ENCODE measurements at regions not wholly inside any gene's neighbourhood (a gene's known extent, or its start where the extent isn't known, plus 50 kb on each side); places are given as distances from the start of the nearest gene placed in this dataset.

DNA sequence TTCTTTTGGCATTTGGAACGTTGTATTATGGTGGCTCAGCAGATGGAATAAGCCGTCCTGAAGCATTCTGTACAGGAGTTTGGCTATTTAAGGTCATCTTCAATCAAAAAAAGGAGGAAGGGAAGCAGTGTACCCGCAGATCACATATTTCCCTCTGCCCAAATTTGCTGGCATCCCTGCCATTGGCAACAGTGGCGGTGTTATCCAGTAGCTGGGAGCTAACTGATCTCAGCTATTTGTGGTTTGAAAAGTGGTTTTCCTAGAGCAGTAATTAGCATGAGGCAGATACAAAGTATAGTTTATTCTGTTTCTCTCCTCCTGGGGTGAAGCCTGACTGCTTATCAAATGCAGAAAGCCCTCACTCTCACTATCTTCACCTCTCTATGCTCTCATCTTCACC, 576.8 kb downstream of the QKI start:
- no peak for DNase-seq
- Histone ChIP-seq H3K27me3 (no peaks in the 10 kb centered on the region), H3K36me3 (no peaks in the 10 kb centered on the region), H3K4me1 (no peaks in the 10 kb centered on the region), H3K9me3 (no peaks in the 10 kb centered on the region), H3K4me3 (ENCODE audit: low read depth, low read length) (no peak overlapping the region)
- TF ChIP-seq, protein P1, sequence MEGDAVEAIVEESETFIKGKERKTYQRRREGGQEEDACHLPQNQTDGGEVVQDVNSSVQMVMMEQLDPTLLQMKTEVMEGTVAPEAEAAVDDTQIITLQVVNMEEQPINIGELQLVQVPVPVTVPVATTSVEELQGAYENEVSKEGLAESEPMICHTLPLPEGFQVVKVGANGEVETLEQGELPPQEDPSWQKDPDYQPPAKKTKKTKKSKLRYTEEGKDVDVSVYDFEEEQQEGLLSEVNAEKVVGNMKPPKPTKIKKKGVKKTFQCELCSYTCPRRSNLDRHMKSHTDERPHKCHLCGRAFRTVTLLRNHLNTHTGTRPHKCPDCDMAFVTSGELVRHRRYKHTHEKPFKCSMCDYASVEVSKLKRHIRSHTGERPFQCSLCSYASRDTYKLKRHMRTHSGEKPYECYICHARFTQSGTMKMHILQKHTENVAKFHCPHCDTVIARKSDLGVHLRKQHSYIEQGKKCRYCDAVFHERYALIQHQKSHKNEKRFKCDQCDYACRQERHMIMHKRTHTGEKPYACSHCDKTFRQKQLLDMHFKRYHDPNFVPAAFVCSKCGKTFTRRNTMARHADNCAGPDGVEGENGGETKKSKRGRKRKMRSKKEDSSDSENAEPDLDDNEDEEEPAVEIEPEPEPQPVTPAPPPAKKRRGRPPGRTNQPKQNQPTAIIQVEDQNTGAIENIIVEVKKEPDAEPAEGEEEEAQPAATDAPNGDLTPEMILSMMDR (IDR thresholded peaks at IDR 0.05; ENCODE audit: low read depth, low read length) = no peak

DNA sequence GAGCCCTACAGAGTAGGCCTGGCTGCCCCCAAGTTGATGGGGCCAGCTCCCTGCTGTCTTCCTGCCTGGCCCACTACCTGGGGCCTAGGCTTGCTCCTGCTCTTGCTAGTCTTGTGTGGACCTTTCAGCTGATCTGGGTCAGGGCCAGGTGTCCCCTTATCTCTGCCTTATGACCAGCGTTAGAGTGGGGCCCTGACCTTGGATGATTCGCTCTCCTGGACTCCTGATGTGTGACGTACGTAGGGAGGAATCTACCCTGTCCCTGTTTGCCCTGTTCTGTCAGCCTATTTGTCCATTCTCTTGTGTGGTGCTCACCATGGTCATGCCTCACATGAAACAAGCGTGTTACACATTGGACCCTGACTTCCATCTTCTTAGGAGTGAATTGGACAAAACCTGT, 571.8 kb downstream of the QKI start:
- no peaks in the 10 kb centered on the region for H3K36me3 ChIP-seq
- H3K4me1 ChIP-seq = peaks cover 3% of the 10 kb centered on the region; the same call in 1 of the 2 replicates
- H3K9me3 ChIP-seq = no peaks in the 10 kb centered on the region
- no peaks in the 10 kb centered on the region for H3K27me3 ChIP-seq
- TF ChIP-seq, protein P1 (IDR thresholded peaks at IDR 0.05; ENCODE audit: low read depth, low read length) = no peak
- no peak overlapping the region for H3K4me3 ChIP-seq (ENCODE audit: low read depth, low read length)
- DNase-seq = no peak

DNA sequence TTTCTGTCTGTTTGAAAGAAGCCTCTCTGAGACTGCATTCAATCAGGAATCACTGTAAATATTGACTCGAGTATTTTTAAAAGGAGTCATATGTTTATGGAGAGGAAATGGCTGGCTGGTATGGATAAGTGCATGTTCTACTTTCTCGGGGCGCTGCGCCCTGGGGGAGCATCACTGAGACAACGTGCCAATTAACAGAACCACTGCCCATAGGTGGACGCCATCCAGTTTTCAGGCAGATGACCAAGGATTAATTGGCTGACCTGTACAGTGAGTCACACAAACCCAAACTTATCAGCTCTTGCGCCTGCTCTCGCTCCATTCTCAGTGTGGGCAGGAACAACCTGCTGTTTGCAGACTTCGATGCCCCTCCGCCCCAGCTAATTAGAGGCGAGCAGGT, 571.2 kb downstream of the QKI start:
- no peak for DNase-seq
- H3K4me1 ChIP-seq = peaks cover 3% of the 10 kb centered on the region; the same call in 1 of the 2 replicates
- TF ChIP-seq, protein P1 (IDR thresholded peaks at IDR 0.05; ENCODE audit: low read depth, low read length) = no peak
- H3K27me3 ChIP-seq = no peaks in the 10 kb centered on the region
- no peak overlapping the region for H3K4me3 ChIP-seq (ENCODE audit: low read depth, low read length)
- H3K36me3 ChIP-seq = no peaks in the 10 kb centered on the region
- H3K9me3 ChIP-seq = no peaks in the 10 kb centered on the region

DNA sequence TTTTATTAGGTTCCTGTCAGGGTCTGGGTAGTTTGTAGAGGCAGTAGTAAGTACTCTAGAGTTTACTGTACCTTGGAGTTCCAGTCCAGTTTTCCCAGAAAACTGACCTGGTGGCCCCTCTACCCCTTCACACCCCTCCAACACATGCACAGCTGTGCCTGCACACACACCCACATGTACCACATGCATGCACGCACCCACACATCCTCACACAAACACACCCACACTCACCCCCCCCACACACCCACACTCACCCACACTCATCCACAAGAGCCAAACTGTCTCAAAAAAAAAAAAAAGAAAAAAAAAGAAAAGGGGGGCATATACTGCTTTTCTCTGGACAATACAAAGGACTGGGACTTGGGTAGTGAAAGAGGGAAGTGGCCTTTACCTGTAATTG, 570.5 kb downstream of the QKI start:
- no peak overlapping the region for H3K4me3 ChIP-seq (ENCODE audit: low read depth, low read length)
- no peaks in the 10 kb centered on the region for H3K36me3 ChIP-seq
- TF ChIP-seq, protein P1 (IDR thresholded peaks at IDR 0.05; ENCODE audit: low read depth, low read length) = no peak
- H3K27me3 ChIP-seq = no peaks in the 10 kb centered on the region
- peaks cover 3% of the 10 kb centered on the region; the same call in 1 of the 2 replicates for H3K4me1 ChIP-seq
- no peaks in the 10 kb centered on the region for H3K9me3 ChIP-seq
- no peak for DNase-seq

DNA sequence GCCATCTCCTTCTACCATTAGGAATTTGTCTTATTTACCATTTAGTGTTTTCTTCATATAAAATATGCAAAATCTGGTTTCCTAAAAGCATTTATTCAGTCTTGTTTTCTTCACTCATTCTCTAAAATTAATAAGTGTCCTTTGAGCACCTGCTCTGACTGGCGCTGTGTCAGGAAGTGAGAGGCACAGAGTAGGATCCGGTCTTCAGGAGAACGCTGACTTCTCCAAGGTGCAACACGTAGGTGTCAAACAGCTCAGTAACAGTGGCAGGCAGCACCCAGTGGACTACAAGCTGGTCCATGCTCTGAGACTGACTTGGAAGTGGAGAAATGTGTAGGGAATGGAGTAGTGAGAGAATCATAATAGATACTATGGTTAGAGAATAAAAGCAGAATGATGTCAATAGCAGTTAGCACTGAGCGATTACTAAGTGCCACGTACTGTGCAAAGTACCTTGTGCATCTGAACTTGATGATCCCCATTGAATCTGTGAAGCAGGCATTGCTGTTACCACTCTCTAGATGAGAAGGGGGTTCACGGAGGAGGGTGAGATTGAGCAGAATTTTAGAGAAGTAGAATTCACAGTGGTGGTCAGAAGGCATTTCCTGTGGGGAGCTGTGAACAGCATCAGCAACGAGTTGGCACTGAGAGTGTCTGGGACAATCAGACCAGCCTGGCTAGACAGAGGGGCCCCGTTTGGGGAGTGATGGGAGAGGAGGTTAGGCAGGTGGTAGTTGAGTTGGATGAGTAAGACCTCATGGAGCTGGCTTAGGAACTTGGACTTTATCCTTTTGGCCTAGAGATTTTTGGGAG, 569.8 kb downstream of the QKI start:
- H3K36me3 ChIP-seq = no peaks in the 10 kb centered on the region
- no peaks in the 10 kb centered on the region for H3K27me3 ChIP-seq
- H3K4me3 ChIP-seq (ENCODE audit: low read depth, low read length) = no peak overlapping the region
- no peaks in the 10 kb centered on the region for H3K9me3 ChIP-seq
- DNase-seq = no peak
- peaks cover 3% of the 10 kb centered on the region; the same call in 1 of the 2 replicates for H3K4me1 ChIP-seq
- TF ChIP-seq, protein P1 (IDR thresholded peaks at IDR 0.05; ENCODE audit: low read depth, low read length) = no peak

DNA sequence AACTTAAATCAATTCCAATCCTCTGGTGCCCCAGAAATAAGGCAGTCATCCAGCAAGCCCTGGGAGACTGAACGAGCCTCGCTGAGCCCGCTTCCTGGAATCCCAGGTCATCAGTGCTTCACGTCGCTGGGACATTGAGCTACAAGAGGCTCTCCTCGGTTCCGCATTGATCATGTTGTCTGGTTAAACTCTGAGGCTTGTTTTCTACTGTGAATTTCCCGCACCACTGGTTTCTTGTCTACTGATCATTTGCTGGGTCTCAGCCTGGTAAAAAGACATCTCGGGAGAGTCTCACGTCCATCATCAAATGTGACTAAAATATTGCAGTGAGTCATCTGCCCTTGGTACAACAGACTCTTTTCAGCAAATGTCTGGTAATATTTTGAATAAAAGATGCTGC, 569.2 kb downstream of the QKI start:
- peaks cover 3% of the 10 kb centered on the region; the same call in 1 of the 2 replicates for H3K4me1 ChIP-seq

More for the DNA sequence above, 569.2 kb downstream of the QKI start:
- H3K4me3 ChIP-seq (ENCODE audit: low read depth, low read length) = no peak overlapping the region
- H3K27me3 ChIP-seq = no peaks in the 10 kb centered on the region
- H3K9me3 ChIP-seq = no peaks in the 10 kb centered on the region
- DNase-seq = no peak
- no peaks in the 10 kb centered on the region for H3K36me3 ChIP-seq
- TF ChIP-seq, protein P1 (IDR thresholded peaks at IDR 0.05; ENCODE audit: low read depth, low read length) = no peak
